ENCODE measurements at regions not wholly inside any gene's neighbourhood (a gene's known extent, or its start where the extent isn't known, plus 50 kb on each side); places are given as distances from the start of the nearest gene placed in this dataset.

GRCh38 chr7:1336509-1336908 is 103.8 kb downstream of the UNCX start:
- H3K4me3 ChIP-seq (ENCODE audit: low read depth, low read length), result no peak overlapping the region
- DNase-seq (ENCODE audit: low read depth), result no peak
- TF ChIP-seq CTCF (conservative IDR thresholded peaks at IDR 0.05; ENCODE audit: low read depth, low read length), result no peak

- no peak for DNase-seq (ENCODE audit: low read depth)
- no peak for TF ChIP-seq CTCF (conservative IDR thresholded peaks at IDR 0.05; ENCODE audit: low read depth, low read length)
- no peak overlapping the region for H3K4me3 ChIP-seq (ENCODE audit: low read depth, low read length)
These were observed 106.9 kb downstream of the UNCX start for GRCh38 chr7:1339611-1340010.

- no peak overlapping the region for H3K4me3 ChIP-seq (ENCODE audit: low read depth, low read length)
- no peak for TF ChIP-seq CTCF (conservative IDR thresholded peaks at IDR 0.05; ENCODE audit: low read depth, low read length)
- no peak for DNase-seq (ENCODE audit: low read depth)
These were observed 107.4 kb downstream of the UNCX start for GRCh38 chr7:1340031-1340430.

- TF ChIP-seq CTCF (conservative IDR thresholded peaks at IDR 0.05; ENCODE audit: low read depth, low read length), result no peak
- H3K4me3 ChIP-seq (ENCODE audit: low read depth, low read length), result no peak overlapping the region
- no peak for DNase-seq (ENCODE audit: low read depth)
These were observed 108.0 kb downstream of the UNCX start for GRCh38 chr7:1340461-1341360.

GRCh38 chr7:1341361-1342089 is 108.9 kb downstream of the UNCX start:
- H3K4me3 ChIP-seq (ENCODE audit: low read depth, low read length), result no peak overlapping the region
- TF ChIP-seq CTCF (conservative IDR thresholded peaks at IDR 0.05; ENCODE audit: low read depth, low read length), result no peak
- no peak for DNase-seq (ENCODE audit: low read depth)

GRCh38 chr7:1342090-1342640 is 109.5 kb downstream of the UNCX start:
- TF ChIP-seq CTCF (conservative IDR thresholded peaks at IDR 0.05; ENCODE audit: low read depth, low read length), result no peak
- H3K4me3 ChIP-seq (ENCODE audit: low read depth, low read length), result no peak overlapping the region
- DNase-seq (ENCODE audit: low read depth), result no peak
